Lung (tissue), 11 donors: ENCODE measurements at regions not wholly inside any gene's neighbourhood (a gene's known extent, or its start where the extent isn't known, plus 50 kb on each side); places are given as distances from the start of the nearest gene placed in this dataset.
A peak's percentile ranks its signal among the peaks of the same experiment; 100 is the strongest.

ENCODE experiments used
- ATAC-seq: fragments of 200-7000 bp; cut with Tn5 transposase; one replicate; pipeline ENCODE4 v1.9.1; 2020; ENCODE audit warnings: moderate number of reproducible peaks; ENCODE audit not compliant: insufficient read depth, low FRiP score
- DNase-seq, 3 donors: peaks; one replicate each; pipeline ENCODE4 v3.0.0-alpha.2; 2013 to 2017
- H3K27ac ChIP-seq, 2 donors: one replicate each; pipeline ENCODE4 v1.5.1; 2013; ENCODE audit warnings: mild to moderate bottlenecking in 2 of 2, moderate library complexity in 2 of 2, control low read depth in 1 of 2, inconsistent platforms in 1 of 2, low read depth in 1 of 2, low read length in 1 of 2
- H3K27me3 ChIP-seq, 3 donors: one replicate each; pipeline ENCODE4 v1.5.1; 2013; ENCODE audit warnings: low read length in 2 of 3; ENCODE audit not compliant: control insufficient read depth in 3 of 3, insufficient read depth in 3 of 3
- H3K36me3 ChIP-seq, 4 donors: one replicate each; pipeline ENCODE4 v1.5.1; 2013; ENCODE audit warnings: low read length in 4 of 4, mild to moderate bottlenecking in 1 of 4, moderate library complexity in 1 of 4; ENCODE audit not compliant: control insufficient read depth in 4 of 4, insufficient read depth in 4 of 4
- H3K4me1 ChIP-seq, 5 donors: one replicate each; pipeline ENCODE4 v1.5.1; 2013; ENCODE audit warnings: low read length in 5 of 5, mild to moderate bottlenecking in 2 of 5, moderate library complexity in 1 of 5; ENCODE audit not compliant: control insufficient read depth in 5 of 5, insufficient read depth in 5 of 5
- H3K4me3 ChIP-seq: one replicate; pipeline ENCODE4 v1.5.1; 2013; ENCODE audit warnings: mild to moderate bottlenecking, control low read depth, moderate library complexity
- H3K9ac ChIP-seq, 2 donors: one replicate each; pipeline ENCODE4 v1.5.1; 2013; ENCODE audit warnings: low read length in 2 of 2, control low read depth in 1 of 2; ENCODE audit not compliant: insufficient read depth in 1 of 2
- H3K9me3 ChIP-seq, 4 donors: one replicate each; pipeline ENCODE4 v1.5.1; 2013; ENCODE audit warnings: low read length in 3 of 4, mild to moderate bottlenecking in 1 of 4, moderate library complexity in 1 of 4; ENCODE audit not compliant: control insufficient read depth in 4 of 4, insufficient read depth in 3 of 4
- WGBS, 2 donors: extraction: QIAGEN DNeasy Blood & Tissue Kit; methylation state at CpG; one replicate each; pipeline ENCODE4 v1.1.7; 2013; 5-methylcytosine and 5-hydroxymethylcytosine counted together
- TF ChIP-seq, protein P1 (sequence below): IDR thresholded peaks from 2 replicates; pipeline ENCODE4 v1.5.1; 2012; ENCODE audit warnings: mild to moderate bottlenecking; ENCODE audit errors: control extremely low read depth, extremely low read depth
- donor health status: control.
- donor health status: control.
- donor health status: Bipolar disorder and iron deficiency.
- donor health status: healthy.
- donor health status: DM: yes; HTN: yes; CAD: no.

DNA sequence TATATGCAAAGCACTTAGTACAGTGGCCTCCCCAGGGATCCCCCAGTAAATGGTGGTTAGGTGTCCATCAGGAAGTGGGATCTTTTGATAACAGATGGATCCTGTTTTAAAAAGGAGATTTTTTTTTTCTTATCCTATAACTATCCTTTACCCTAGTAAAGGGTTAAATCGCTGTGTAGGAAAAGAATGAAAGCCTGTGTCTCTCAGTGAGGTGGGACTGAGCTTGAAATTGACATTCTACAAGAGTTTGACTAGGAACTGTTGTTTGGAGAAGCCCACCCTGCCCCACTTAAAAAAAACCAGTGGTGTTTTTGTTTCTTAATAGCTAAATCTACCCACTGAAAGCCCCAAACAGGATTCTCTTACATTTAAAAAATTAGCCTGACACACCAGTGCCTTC lies 112.2 kb upstream of the EGLN3 start:
- Histone ChIP-seq H3K9me3 (peaks cover 0 to 1% (median 0%) of the 10 kb centered on the region in 4 donors), H3K27ac (peak overlapping the region in 1 of 2 donors; percentile 80), H3K4me3 (no peak overlapping the region), H3K36me3 (no peaks in the 10 kb centered on the region), H3K4me1 (peaks cover 0 to 8% (median 6%) of the 10 kb centered on the region in 5 donors), H3K27me3 (peaks cover 0 to 29% (median 17%) of the 10 kb centered on the region in 3 donors), H3K9ac (no peak overlapping the region)
- DNase-seq (no peak), ATAC-seq (no peak)
- TF ChIP-seq, protein P1, sequence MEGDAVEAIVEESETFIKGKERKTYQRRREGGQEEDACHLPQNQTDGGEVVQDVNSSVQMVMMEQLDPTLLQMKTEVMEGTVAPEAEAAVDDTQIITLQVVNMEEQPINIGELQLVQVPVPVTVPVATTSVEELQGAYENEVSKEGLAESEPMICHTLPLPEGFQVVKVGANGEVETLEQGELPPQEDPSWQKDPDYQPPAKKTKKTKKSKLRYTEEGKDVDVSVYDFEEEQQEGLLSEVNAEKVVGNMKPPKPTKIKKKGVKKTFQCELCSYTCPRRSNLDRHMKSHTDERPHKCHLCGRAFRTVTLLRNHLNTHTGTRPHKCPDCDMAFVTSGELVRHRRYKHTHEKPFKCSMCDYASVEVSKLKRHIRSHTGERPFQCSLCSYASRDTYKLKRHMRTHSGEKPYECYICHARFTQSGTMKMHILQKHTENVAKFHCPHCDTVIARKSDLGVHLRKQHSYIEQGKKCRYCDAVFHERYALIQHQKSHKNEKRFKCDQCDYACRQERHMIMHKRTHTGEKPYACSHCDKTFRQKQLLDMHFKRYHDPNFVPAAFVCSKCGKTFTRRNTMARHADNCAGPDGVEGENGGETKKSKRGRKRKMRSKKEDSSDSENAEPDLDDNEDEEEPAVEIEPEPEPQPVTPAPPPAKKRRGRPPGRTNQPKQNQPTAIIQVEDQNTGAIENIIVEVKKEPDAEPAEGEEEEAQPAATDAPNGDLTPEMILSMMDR = no peak
- WGBS, 2 donors = 79 to 84% methylated on average over 1 of the region's 1 CpG

DNA sequence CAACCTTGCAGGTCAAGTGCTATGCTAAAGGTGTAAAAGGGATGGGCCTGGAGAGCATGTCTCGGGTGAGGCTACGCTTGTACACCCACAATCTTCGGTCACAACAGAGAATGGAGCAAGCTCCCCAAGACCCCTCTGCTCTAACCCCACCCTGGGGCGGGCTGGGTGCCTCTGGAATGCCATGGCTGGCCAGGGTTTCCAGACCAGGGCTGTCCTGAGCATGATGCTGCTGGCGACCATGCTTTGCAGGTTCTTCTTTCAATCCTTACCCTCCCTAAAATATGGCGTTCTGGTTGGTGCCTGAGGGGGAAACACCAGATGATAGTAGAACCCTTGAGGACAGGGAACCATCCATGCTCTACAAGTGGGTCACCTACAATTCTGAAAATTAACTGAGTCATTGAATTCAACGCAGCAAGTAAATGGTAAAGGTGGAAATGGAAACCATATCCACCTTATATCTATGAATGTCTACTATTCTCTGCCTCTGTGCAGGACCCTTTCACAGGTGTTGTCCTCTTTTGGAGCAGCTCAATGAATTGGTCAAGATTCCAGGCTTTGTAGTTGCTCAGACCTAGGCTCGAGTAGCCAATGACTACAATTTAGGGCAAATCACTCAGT lies 111.6 kb upstream of the EGLN3 start:
- no peaks in the 10 kb centered on the region for H3K36me3 ChIP-seq
- H3K27ac ChIP-seq = peak overlapping the region in 1 of 2 donors; percentile 80
- 94 to 95% methylated on average over 8 of the region's 8 CpGs for WGBS, 2 donors
- peaks cover 0 to 29% (median 17%) of the 10 kb centered on the region in 3 donors for H3K27me3 ChIP-seq
- peaks cover 0 to 8% (median 6%) of the 10 kb centered on the region in 5 donors for H3K4me1 ChIP-seq
- H3K9me3 ChIP-seq = no peaks in the 10 kb centered on the region
- ATAC-seq (no peak), DNase-seq (no peak)
- TF ChIP-seq, protein P1 = no peak
- H3K9ac ChIP-seq = no peak overlapping the region
- H3K4me3 ChIP-seq = no peak overlapping the region

DNA sequence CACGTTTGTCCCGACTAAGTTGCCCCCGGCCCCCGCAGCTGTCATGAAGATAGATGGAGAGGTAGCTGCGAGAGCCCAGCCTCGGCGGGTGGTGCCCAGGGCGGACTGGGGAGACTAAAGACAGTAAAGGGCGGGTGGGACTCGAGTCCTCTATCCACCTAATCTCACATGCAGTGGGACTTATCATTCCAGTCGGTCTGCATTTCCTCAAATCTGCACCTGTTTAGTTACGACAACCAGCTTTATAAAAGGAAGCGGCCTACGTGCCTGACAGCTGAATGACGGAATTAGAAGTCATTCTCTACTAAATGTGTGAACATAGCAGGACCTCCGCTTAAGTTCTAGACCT lies 109.8 kb upstream of the EGLN3 start:
- Histone ChIP-seq H3K27me3 (peaks cover 0 to 29% (median 17%) of the 10 kb centered on the region in 3 donors), H3K4me1 (peaks cover 0 to 8% (median 4%) of the 10 kb centered on the region in 5 donors), H3K4me3 (peak overlapping the region; percentile 62), H3K9ac (no peak overlapping the region), H3K36me3 (no peaks in the 10 kb centered on the region), H3K9me3 (no peaks in the 10 kb centered on the region), H3K27ac (peak overlapping the region; percentile 80 to 99)
- TF ChIP-seq, protein P1 = no peak
- 13 to 23% methylated on average over 16 of the region's 16 CpGs for WGBS, 2 donors
- peak; percentile 13 for ATAC-seq
- peak in 2 of 3 donors; percentile 48 to 63 for DNase-seq
